HCT116 (cell line): ENCODE measurements at regions not wholly inside any gene's neighbourhood (a gene's known extent, or its start where the extent isn't known, plus 50 kb on each side); places are given as distances from the start of the nearest gene placed in this dataset.

Source experiments
- ATAC-seq: fragments of 200-7000 bp; cut with Tn5 transposase; 2 replicates; pipeline ENCODE4 v1.9.1; 2020; ENCODE audit warnings: mild to moderate bottlenecking, moderate library complexity
- BruUV-seq: library from RNA; stranded (reverse); fragments of 400-500 nt; replicated peaks from 2 replicates; lab custom pipeline; 2021; lab: Mats Ljungman, UMichigan
- CTCF ChIA-PET: fragments of 300-600 bp; sonication (Branson Sonifier 250); formaldehyde crosslinking; loops from one replicate; lab custom pipeline; 2021; ENCODE audit warnings: antibody characterized with exemption; lab: Charles Lee
- POLR2A ChIA-PET: fragments of 300-600, 350-600 bp; sonication (Branson Sonifier 250); formaldehyde crosslinking; loops from one replicate; lab custom pipeline; 2021; ENCODE audit warnings: antibody characterized with exemption; lab: Charles Lee
- RAD21 ChIA-PET, 2 experiments: fragments of 300-600 bp; sonication (Branson Sonifier 250); formaldehyde crosslinking; loops; one replicate each; lab custom pipeline; 2023; ENCODE audit warnings: low total read pairs in 2 of 2; ENCODE audit not compliant: uncharacterized antibody in 2 of 2, unreplicated experiment in 2 of 2, low non-redundant PET in 1 of 2; lab: Charles Lee
- DNase-seq: peaks from one replicate; pipeline ENCODE4 v3.0.0-alpha.2; 2010; ENCODE audit warnings: low read depth, low spot score
- H2AFZ ChIP-seq: fragments of 200-600 bp; shearing (Covaris generic), sonication (generic); 2 replicates; pipeline ENCODE4 v1.6.1; 2017; ENCODE audit warnings: low read depth, mixed run types, mixed read lengths, antibody characterized with exemption, low read length; ENCODE audit not compliant: poor library complexity, severe bottlenecking
- H3K27ac ChIP-seq: 2 replicates; pipeline ENCODE4 v1.5.1; 2012; ENCODE audit warnings: low read depth, low read length
- H3K27me3 ChIP-seq: fragments of 200-600 bp; sonication (generic); 2 replicates; pipeline ENCODE4 v1.6.1; 2016; ENCODE audit warnings: mixed run types, low read length, mixed read lengths; ENCODE audit not compliant: insufficient read depth
- H3K36me3 ChIP-seq, 2 experiments: fragments of 200-500 bp in 1 of 2; fragments of 200-600 bp in 1 of 2; sonication (Bioruptor generic) in 1 of 2; sonication (generic) in 1 of 2; 2 replicates each; pipeline versions ENCODE4 v1.5.1 to v1.6.1; 2014 to 2016; ENCODE audit warnings: low read length in 2 of 2, inconsistent platforms in 1 of 2, mixed read lengths in 1 of 2, mixed run types in 1 of 2; ENCODE audit not compliant: insufficient read depth in 2 of 2, control insufficient read depth in 1 of 2
- H3K4me1 ChIP-seq, 2 experiments: fragments of 200-600 bp in 1 of 2; sonication (generic) in 1 of 2; 2 replicates each; pipeline versions ENCODE4 v1.5.1 to v1.6.1; 2012 to 2017; ENCODE audit warnings: low read length in 2 of 2, inconsistent platforms in 1 of 2, mild to moderate bottlenecking in 1 of 2, mixed read lengths in 1 of 2, mixed run types in 1 of 2, moderate library complexity in 1 of 2; ENCODE audit not compliant: insufficient read depth in 2 of 2, control insufficient read depth in 1 of 2
- H3K4me2 ChIP-seq: fragments of 200-600 bp; sonication (generic); 2 replicates; pipeline ENCODE4 v1.6.1; 2017; ENCODE audit warnings: mixed run types, low read length, mixed read lengths
- H3K4me3 ChIP-seq, 2 experiments: fragments of 200-600 bp in 1 of 2; sonication (generic) in 1 of 2; replicated peaks in 1 of 2; 2 replicates each; pipeline ENCODE4 v1.5.1; 2011 to 2016; ENCODE audit warnings: low read length in 2 of 2, control low read depth in 1 of 2, low read depth in 1 of 2, mild to moderate bottlenecking in 1 of 2, mixed read lengths in 1 of 2, mixed run types in 1 of 2
- H3K79me2 ChIP-seq: fragments of 200-600 bp; sonication (generic); 2 replicates; pipeline ENCODE4 v1.6.1; 2017; ENCODE audit warnings: mild to moderate bottlenecking, mixed run types, low read length, moderate library complexity, mixed read lengths; ENCODE audit not compliant: insufficient read depth
- H3K9ac ChIP-seq: fragments of 200-600 bp; sonication (generic); 2 replicates; pipeline ENCODE4 v1.6.1; 2016; ENCODE audit warnings: low read length, mixed read lengths
- H3K9me2 ChIP-seq: fragments of 200-600 bp; sonication (generic), shearing (Covaris generic); 2 replicates; pipeline ENCODE4 v1.6.1; 2017; ENCODE audit warnings: mixed run types, mild to moderate bottlenecking, moderate library complexity; ENCODE audit not compliant: insufficient read depth
- H3K9me3 ChIP-seq, 2 experiments: fragments of 200-500 bp in 1 of 2; fragments of 200-600 bp in 1 of 2; sonication (Bioruptor generic) in 1 of 2; sonication (generic) in 1 of 2; 2 replicates each; pipeline ENCODE4 v1.6.1; 2014 to 2017; ENCODE audit warnings: low read length in 2 of 2, mixed read lengths in 2 of 2, inconsistent platforms in 1 of 2, low read depth in 1 of 2, mild to moderate bottlenecking in 1 of 2, mixed run types in 1 of 2, moderate library complexity in 1 of 2; ENCODE audit not compliant: control insufficient read depth in 1 of 2, insufficient read depth in 1 of 2
- H4K20me1 ChIP-seq: fragments of 200-600 bp; sonication (generic), shearing (Covaris generic); 2 replicates; pipeline ENCODE4 v1.6.1; 2017; ENCODE audit warnings: mixed run types, mild to moderate bottlenecking, moderate library complexity; ENCODE audit not compliant: insufficient read depth
- CEBPB ChIP-seq: IDR thresholded peaks from 2 replicates; pipeline ENCODE4 v1.6.1; 2012; ENCODE audit warnings: low read depth
- EGR1 ChIP-seq: IDR thresholded peaks from 2 replicates; pipeline ENCODE4 v1.6.1; 2012; ENCODE audit warnings: low read depth
- EZH2 ChIP-seq: fragments of 200-600 bp; sonication (generic); IDR thresholded peaks from 2 replicates; pipeline ENCODE4 v1.6.1; 2017; ENCODE audit warnings: antibody characterized with exemption, mixed run types
- EZH2phosphoT487 ChIP-seq: fragments of 200-600 bp; IDR thresholded peaks from 2 replicates; pipeline ENCODE4 v1.6.1; 2018; ENCODE audit warnings: antibody characterized with exemption, borderline replicate concordance
- JUND ChIP-seq: IDR thresholded peaks from 2 replicates; pipeline ENCODE4 v1.6.1; 2012
- SIN3A ChIP-seq: IDR thresholded peaks from 2 replicates; pipeline ENCODE4 v1.6.1; 2012; ENCODE audit warnings: low read depth
- SRF ChIP-seq: IDR thresholded peaks from 2 replicates; pipeline ENCODE4 v1.6.1; 2012; ENCODE audit warnings: low read depth
- TCF7L2 ChIP-seq: IDR thresholded peaks from 2 replicates; pipeline ENCODE4 v1.7.0; 2011; ENCODE audit warnings: borderline replicate concordance, inconsistent platforms; ENCODE audit not compliant: insufficient read depth, insufficient read length; ENCODE audit errors: extremely low read depth
- ZFX ChIP-seq: fragments of 450-650 bp; IDR thresholded peaks from 2 replicates; pipeline ENCODE4 v1.6.1; 2017
- ZNF274 ChIP-seq: fragments of 200-500 bp; sonication (Bioruptor generic); IDR thresholded peaks from 2 replicates; pipeline ENCODE4 v1.6.1; 2014; ENCODE audit warnings: mild to moderate bottlenecking, low read depth, low read length, inconsistent platforms
- intact Hi-C: fragments of 100-400 bp; cut with micrococcal nuclease; formaldehyde crosslinking; loops from 2 replicates; pipeline ENCODE4 v1.10.0; 2022
- TF ChIP-seq, protein P1 (sequence below): IDR thresholded peaks from 2 replicates; pipeline ENCODE4 v1.6.1; 2011; ENCODE audit warnings: mild to moderate bottlenecking, low read length, moderate library complexity; ENCODE audit not compliant: insufficient replicate concordance; ENCODE audit errors: extremely low read depth
- TF ChIP-seq, protein P2 (sequence below): IDR thresholded peaks from 2 replicates; pipeline ENCODE4 v1.6.1; 2012; ENCODE audit warnings: low read depth
- TF ChIP-seq, protein P3 (sequence below): IDR thresholded peaks from 2 replicates; pipeline ENCODE4 v1.6.1; 2012

DNA sequence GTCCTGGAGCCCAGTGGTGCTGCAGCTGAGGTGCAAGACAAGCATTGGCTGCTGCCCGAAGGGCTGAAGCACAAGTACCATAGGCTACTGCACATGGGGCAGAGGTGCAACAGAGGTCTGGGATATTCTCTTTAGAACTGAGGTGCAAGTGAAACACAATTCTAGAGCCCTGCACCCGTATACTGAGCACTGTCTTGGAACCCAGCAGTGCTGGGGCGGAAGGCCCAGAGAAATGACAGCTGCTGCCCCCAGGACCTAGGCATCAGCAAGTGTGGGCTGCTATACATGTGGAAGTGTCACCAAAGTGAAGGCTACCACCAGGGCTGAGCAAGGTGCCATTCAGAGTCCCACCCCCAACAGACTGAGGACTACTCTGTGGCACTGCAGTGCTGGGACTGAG lies 393.6 kb upstream of the STEAP1 start:
- H3K9me3 ChIP-seq = no peaks in the 10 kb centered on the region
- no peaks in the 10 kb centered on the region for H3K79me2 ChIP-seq
- H3K9me2 ChIP-seq = no peaks in the 10 kb centered on the region
- no peak overlapping the region for H3K9ac ChIP-seq
- TF ChIP-seq, protein P1, sequence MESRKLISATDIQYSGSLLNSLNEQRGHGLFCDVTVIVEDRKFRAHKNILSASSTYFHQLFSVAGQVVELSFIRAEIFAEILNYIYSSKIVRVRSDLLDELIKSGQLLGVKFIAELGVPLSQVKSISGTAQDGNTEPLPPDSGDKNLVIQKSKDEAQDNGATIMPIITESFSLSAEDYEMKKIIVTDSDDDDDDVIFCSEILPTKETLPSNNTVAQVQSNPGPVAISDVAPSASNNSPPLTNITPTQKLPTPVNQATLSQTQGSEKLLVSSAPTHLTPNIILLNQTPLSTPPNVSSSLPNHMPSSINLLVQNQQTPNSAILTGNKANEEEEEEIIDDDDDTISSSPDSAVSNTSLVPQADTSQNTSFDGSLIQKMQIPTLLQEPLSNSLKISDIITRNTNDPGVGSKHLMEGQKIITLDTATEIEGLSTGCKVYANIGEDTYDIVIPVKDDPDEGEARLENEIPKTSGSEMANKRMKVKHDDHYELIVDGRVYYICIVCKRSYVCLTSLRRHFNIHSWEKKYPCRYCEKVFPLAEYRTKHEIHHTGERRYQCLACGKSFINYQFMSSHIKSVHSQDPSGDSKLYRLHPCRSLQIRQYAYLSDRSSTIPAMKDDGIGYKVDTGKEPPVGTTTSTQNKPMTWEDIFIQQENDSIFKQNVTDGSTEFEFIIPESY = no peak
- no peak for TF ChIP-seq EGR1
- no peak for TF ChIP-seq EZH2
- no peak for TF ChIP-seq TCF7L2
- no peak for TF ChIP-seq JUND
- TF ChIP-seq ZFX = no peak
- TF ChIP-seq CEBPB = no peak
- TF ChIP-seq EZH2phosphoT487 = no peak
- TF ChIP-seq, protein P2, sequence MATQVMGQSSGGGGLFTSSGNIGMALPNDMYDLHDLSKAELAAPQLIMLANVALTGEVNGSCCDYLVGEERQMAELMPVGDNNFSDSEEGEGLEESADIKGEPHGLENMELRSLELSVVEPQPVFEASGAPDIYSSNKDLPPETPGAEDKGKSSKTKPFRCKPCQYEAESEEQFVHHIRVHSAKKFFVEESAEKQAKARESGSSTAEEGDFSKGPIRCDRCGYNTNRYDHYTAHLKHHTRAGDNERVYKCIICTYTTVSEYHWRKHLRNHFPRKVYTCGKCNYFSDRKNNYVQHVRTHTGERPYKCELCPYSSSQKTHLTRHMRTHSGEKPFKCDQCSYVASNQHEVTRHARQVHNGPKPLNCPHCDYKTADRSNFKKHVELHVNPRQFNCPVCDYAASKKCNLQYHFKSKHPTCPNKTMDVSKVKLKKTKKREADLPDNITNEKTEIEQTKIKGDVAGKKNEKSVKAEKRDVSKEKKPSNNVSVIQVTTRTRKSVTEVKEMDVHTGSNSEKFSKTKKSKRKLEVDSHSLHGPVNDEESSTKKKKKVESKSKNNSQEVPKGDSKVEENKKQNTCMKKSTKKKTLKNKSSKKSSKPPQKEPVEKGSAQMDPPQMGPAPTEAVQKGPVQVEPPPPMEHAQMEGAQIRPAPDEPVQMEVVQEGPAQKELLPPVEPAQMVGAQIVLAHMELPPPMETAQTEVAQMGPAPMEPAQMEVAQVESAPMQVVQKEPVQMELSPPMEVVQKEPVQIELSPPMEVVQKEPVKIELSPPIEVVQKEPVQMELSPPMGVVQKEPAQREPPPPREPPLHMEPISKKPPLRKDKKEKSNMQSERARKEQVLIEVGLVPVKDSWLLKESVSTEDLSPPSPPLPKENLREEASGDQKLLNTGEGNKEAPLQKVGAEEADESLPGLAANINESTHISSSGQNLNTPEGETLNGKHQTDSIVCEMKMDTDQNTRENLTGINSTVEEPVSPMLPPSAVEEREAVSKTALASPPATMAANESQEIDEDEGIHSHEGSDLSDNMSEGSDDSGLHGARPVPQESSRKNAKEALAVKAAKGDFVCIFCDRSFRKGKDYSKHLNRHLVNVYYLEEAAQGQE = no peak
- no peak for TF ChIP-seq SRF
- TF ChIP-seq, protein P3, sequence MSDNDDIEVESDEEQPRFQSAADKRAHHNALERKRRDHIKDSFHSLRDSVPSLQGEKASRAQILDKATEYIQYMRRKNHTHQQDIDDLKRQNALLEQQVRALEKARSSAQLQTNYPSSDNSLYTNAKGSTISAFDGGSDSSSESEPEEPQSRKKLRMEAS = no peak
- no peak for TF ChIP-seq ZNF274
- TF ChIP-seq SIN3A = no peak
- H3K4me1 ChIP-seq = no peaks in the 10 kb centered on the region
- ATAC-seq (no peak), DNase-seq (no peak)
- no TSS peak for BruUV-seq
- ChIA-PET POLR2A (no interaction called here), RAD21 (no interaction called here), CTCF (no interaction called here)
- no peak overlapping the region for H3K4me2 ChIP-seq
- H2AFZ ChIP-seq = no peak overlapping the region
- intact Hi-C loops = no loop called here
- no peaks in the 10 kb centered on the region for H3K36me3 ChIP-seq
- H3K27me3 ChIP-seq = no peaks in the 10 kb centered on the region; the same call in 1 of the 2 replicates
- no peaks in the 10 kb centered on the region for H4K20me1 ChIP-seq
- no peak overlapping the region for H3K27ac ChIP-seq
- H3K4me3 ChIP-seq = no peak overlapping the region
